Adrenal gland (tissue), 9 donors: ENCODE measurements at regions not wholly inside any gene's neighbourhood (a gene's known extent, or its start where the extent isn't known, plus 50 kb on each side); places are given as distances from the start of the nearest gene placed in this dataset.

Experiments
- DNase-seq, 7 donors: peaks; one replicate each; pipeline ENCODE4 v3.0.0-alpha.2; 2019 to 2020
- H3K27ac ChIP-seq, 5 donors: fragments of 200-600 bp; sonication (generic) in 4 of 5; 1 replicate in 3 of 5; 2 replicates in 2 of 5; pipeline versions ENCODE4 v1.5.1 to v1.8.0; 2016 to 2020; ENCODE audit warnings: mild to moderate bottlenecking in 1 of 5
- H3K27me3 ChIP-seq: fragments of 200-600 bp; 2 replicates; pipeline ENCODE4 v1.8.0; 2021
- H3K36me3 ChIP-seq, 2 donors: fragments of 200-600 bp; replicated peaks in 1 of 2; 1 replicate in 1 of 2; 2 replicates in 1 of 2; pipeline versions ENCODE4 v1.5.1 to v1.8.0; 2018 to 2022
- H3K4me1 ChIP-seq, 2 donors: fragments of 200-600 bp; replicated peaks in 1 of 2; 1 replicate in 1 of 2; 2 replicates in 1 of 2; pipeline versions ENCODE4 v1.5.1 to v1.8.0; 2018 to 2021
- H3K4me3 ChIP-seq, 4 donors: fragments of 200-600 bp; sonication (generic) in 3 of 4; one replicate each; pipeline ENCODE4 v1.5.1; 2016 to 2018
- H3K9me3 ChIP-seq, 3 donors: fragments of 200-600 bp; sonication (generic) in 1 of 3; replicated peaks in 1 of 3; 1 replicate in 2 of 3; 2 replicates in 1 of 3; pipeline versions ENCODE4 v1.5.1 to v1.8.0; 2016 to 2021
- CTCF ChIP-seq, 6 experiments: fragments of 450-650 bp in 4 of 6; fragments of 200-600 bp in 2 of 6; sonication (generic) in 1 of 6; IDR thresholded peaks; 1 replicate in 5 of 6; 2 replicates in 1 of 6; pipeline versions ENCODE4 v1.5.1 to v1.8.0; 2016 to 2021; ENCODE audit warnings: antibody characterized with exemption in 6 of 6, mild to moderate bottlenecking in 2 of 6, moderate library complexity in 1 of 6
- POLR2A ChIP-seq, 2 donors: fragments of 450-650 bp; IDR thresholded peaks; one replicate each; pipeline ENCODE4 v1.6.1; 2017; ENCODE audit warnings: antibody characterized with exemption in 2 of 2, mild to moderate bottlenecking in 2 of 2, moderate library complexity in 1 of 2
- WGBS, 4 donors: extraction: QIAGEN DNeasy Blood & Tissue Kit in 2 of 4; methylation state at CpG; one replicate each; pipeline versions ENCODE4 v1.1.5 to v1.1.7; 2013 to 2017; 5-methylcytosine and 5-hydroxymethylcytosine counted together
- intact Hi-C, 2 donors: fragments of 100-400 bp; cut with DNase I; formaldehyde crosslinking; loops; one replicate each; pipeline versions ENCODE4 v1.14.1 to v1.15.0; 2022 to 2023
- donor health status: healthy with polysubstance abuse.
- donor health status: Bipolar disorder and iron deficiency.
- donor health status: DM: yes; HTN: yes; CAD: no.
- donor health status: DM: no; HTN: no; CAD: no.
- donor health status: DM: no; HTN: no; CAD: no.

- Histone ChIP-seq H3K4me1 (no peaks in the 10 kb centered on the region), H3K9me3 (no peaks in the 10 kb centered on the region), H3K4me3 (no peak overlapping the region), H3K27ac (no peak overlapping the region), H3K36me3 (no peaks in the 10 kb centered on the region), H3K27me3 (no peaks in the 10 kb centered on the region)
- intact Hi-C loops = no loop called here
- DNase-seq = no peak
- WGBS, 4 donors = 45 to 70% (median 65%) methylated on average over 2 of the region's 2 CpGs
- TF ChIP-seq CTCF (IDR thresholded peaks at IDR 0.05) (no peak), POLR2A (IDR thresholded peaks at IDR 0.05) (no peak)
Measured at GRCh38 chr2:173808718-173809117, 156.5 kb downstream of the SP3 start.

DNA sequence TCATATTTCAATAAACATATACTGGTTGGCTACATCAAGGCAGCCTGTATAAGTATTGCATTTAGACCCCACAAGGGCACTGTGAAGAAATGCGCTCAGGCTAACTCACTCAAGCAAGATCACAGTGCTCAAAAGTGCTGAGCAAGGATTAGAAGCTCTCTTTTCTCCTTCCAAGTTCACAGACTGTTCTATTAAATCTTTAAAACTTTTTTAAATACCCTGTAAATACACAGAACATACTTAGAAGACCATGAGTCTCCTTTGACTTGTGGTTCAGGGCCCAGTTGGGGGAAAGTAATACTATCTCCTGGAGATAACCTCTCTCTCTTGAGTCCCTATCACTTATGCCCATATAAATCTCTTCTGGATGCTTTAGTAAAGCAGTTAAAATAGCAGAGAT is 152.9 kb downstream of the SP3 start:
- intact Hi-C loops = no loop called here
- H3K4me3 ChIP-seq = no peak overlapping the region
- 96 to 100% (median 98%) methylated on average over 1 of the region's 1 CpG for WGBS, 4 donors
- H3K4me1 ChIP-seq = no peaks in the 10 kb centered on the region
- no peaks in the 10 kb centered on the region for H3K36me3 ChIP-seq
- H3K9me3 ChIP-seq = no peaks in the 10 kb centered on the region
- H3K27ac ChIP-seq = no peak overlapping the region
- TF ChIP-seq POLR2A (IDR thresholded peaks at IDR 0.05) = no peak
- TF ChIP-seq CTCF (IDR thresholded peaks at IDR 0.05) = no peak
- no peak for DNase-seq
- H3K27me3 ChIP-seq = no peaks in the 10 kb centered on the region

- Histone ChIP-seq H3K4me3 (no peak overlapping the region), H3K27me3 (no peaks in the 10 kb centered on the region), H3K27ac (no peak overlapping the region), H3K36me3 (no peaks in the 10 kb centered on the region), H3K9me3 (no peaks in the 10 kb centered on the region), H3K4me1 (no peaks in the 10 kb centered on the region)
- DNase-seq = no peak
- intact Hi-C loops = no loop called here
- 68 to 82% (median 77%) methylated on average over 3 of the region's 3 CpGs for WGBS, 4 donors
- TF ChIP-seq POLR2A (IDR thresholded peaks at IDR 0.05) = no peak
- TF ChIP-seq CTCF (IDR thresholded peaks at IDR 0.05) = no peak
Measured at GRCh38 chr2:173814306-173814705, 150.9 kb downstream of the SP3 start.

- TF ChIP-seq POLR2A (IDR thresholded peaks at IDR 0.05) = no peak
- Histone ChIP-seq H3K27ac (no peak overlapping the region), H3K9me3 (no peaks in the 10 kb centered on the region), H3K27me3 (no peaks in the 10 kb centered on the region), H3K36me3 (no peaks in the 10 kb centered on the region), H3K4me1 (no peaks in the 10 kb centered on the region), H3K4me3 (no peak overlapping the region)
- DNase-seq = no peak
- intact Hi-C loops = no loop called here
- WGBS, 4 donors = 80 to 87% (median 84%) methylated on average over 5 of the region's 5 CpGs
Measured at GRCh38 chr2:173815772-173816171, 149.4 kb downstream of the SP3 start.

DNA sequence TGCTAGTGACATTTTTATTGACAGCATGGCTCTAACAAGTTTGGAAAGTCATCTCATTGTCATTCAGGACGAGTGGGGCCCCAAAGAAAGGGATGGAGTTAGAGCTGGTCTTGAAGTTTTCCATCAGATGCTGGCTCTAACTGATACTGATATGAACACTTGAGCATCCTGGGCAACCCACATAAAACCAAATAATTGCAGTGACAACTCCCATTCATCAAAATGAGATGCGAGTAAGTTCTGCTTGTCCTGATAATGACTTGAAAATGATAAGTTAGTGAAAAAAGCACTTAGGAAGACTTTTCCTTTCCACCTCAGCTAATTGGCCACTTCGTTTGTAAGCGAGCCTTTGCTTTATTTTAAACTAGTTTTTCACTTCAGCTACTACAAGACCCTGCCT is 147.6 kb downstream of the SP3 start:
- Histone ChIP-seq H3K4me3 (no peak overlapping the region), H3K36me3 (no peaks in the 10 kb centered on the region), H3K4me1 (no peaks in the 10 kb centered on the region), H3K9me3 (no peaks in the 10 kb centered on the region), H3K27me3 (peaks cover 9% of the 10 kb centered on the region), H3K27ac (no peak overlapping the region)
- intact Hi-C loops = no loop called here
- DNase-seq = no peak
- WGBS, 4 donors = 69 to 80% (median 74%) methylated on average over 4 of the region's 4 CpGs
- TF ChIP-seq POLR2A (IDR thresholded peaks at IDR 0.05) (no peak), CTCF (IDR thresholded peaks at IDR 0.05) (no peak)
